Right atrium auricular region (tissue), 2 donors: ENCODE measurements at regions not wholly inside any gene's neighbourhood (a gene's known extent, or its start where the extent isn't known, plus 50 kb on each side); places are given as distances from the start of the nearest gene placed in this dataset.

ENCODE experiments used
- DNase-seq: peaks from one replicate; pipeline ENCODE4 v3.0.0-alpha.2; 2019; ENCODE audit warnings: low spot score
- H3K27ac ChIP-seq, 2 donors: fragments of 200-600 bp; sonication (generic); 1 replicate in 1 of 2; 2 replicates in 1 of 2; pipeline ENCODE4 v1.5.1; 2016 to 2019
- H3K27me3 ChIP-seq, 2 donors: fragments of 200-600 bp; sonication (generic); one replicate each; pipeline versions ENCODE4 v1.5.1 to v1.6.0; 2017 to 2019
- H3K36me3 ChIP-seq: fragments of 200-600 bp; sonication (generic); one replicate; pipeline ENCODE4 v1.5.1; 2016
- H3K4me1 ChIP-seq, 2 donors: fragments of 200-600 bp; sonication (generic); one replicate each; pipeline versions ENCODE4 v1.5.1 to v1.6.0; 2017 to 2019
- H3K4me3 ChIP-seq, 2 donors: fragments of 200-600 bp; sonication (generic); 1 replicate in 1 of 2; 2 replicates in 1 of 2; pipeline ENCODE4 v1.5.1; 2017 to 2019; ENCODE audit warnings: mild to moderate bottlenecking in 1 of 2, moderate library complexity in 1 of 2
- H3K9me3 ChIP-seq, 2 donors: fragments of 200-600 bp; sonication (generic); one replicate each; pipeline ENCODE4 v1.5.1; 2019
- microRNA-seq, 2 donors: library from miRNA; unstranded; fragments of <30 nt; microRNA quantifications; one replicate each; pipeline ENCODE4, GENCODE V29; 2016 to 2017; ENCODE audit warnings: borderline number of aligned reads in 2 of 2, borderline replicate concordance in 1 of 2
- TF ChIP-seq, protein P1 (sequence below), 2 donors: fragments of 200-600 bp; sonication (generic); IDR thresholded peaks; one replicate each; pipeline ENCODE4 v1.5.1; 2019; ENCODE audit warnings: antibody characterized with exemption in 2 of 2

DNA sequence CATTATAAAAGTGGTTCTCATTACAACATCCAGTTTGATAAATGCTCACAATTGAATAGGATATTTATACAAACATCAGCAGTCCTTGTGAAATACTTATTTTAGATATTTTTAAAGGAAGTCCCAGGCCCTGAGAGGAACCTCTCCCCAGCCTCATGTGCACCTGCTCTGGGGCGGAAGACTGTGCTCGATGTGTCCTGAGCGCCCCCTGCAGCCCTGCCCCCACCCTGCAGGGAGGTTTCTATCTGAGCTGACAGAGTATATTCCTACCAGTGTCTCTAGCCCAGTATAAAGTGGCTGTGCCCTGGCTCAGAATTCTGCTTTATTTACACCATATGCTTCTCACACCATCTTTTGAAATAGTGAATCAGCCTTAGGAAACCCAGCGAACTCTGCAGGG is 1349.1 kb downstream of the TMEM121 start:
- no peaks in the 10 kb centered on the region for H3K27me3 ChIP-seq
- DNase-seq, result no peak
- no peak overlapping the region for H3K4me3 ChIP-seq
- H3K9me3 ChIP-seq, result no peaks in the 10 kb centered on the region
- no peaks in the 10 kb centered on the region for H3K36me3 ChIP-seq
- H3K4me1 ChIP-seq, result no peaks in the 10 kb centered on the region
- TF ChIP-seq, protein P1, sequence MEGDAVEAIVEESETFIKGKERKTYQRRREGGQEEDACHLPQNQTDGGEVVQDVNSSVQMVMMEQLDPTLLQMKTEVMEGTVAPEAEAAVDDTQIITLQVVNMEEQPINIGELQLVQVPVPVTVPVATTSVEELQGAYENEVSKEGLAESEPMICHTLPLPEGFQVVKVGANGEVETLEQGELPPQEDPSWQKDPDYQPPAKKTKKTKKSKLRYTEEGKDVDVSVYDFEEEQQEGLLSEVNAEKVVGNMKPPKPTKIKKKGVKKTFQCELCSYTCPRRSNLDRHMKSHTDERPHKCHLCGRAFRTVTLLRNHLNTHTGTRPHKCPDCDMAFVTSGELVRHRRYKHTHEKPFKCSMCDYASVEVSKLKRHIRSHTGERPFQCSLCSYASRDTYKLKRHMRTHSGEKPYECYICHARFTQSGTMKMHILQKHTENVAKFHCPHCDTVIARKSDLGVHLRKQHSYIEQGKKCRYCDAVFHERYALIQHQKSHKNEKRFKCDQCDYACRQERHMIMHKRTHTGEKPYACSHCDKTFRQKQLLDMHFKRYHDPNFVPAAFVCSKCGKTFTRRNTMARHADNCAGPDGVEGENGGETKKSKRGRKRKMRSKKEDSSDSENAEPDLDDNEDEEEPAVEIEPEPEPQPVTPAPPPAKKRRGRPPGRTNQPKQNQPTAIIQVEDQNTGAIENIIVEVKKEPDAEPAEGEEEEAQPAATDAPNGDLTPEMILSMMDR (IDR thresholded peaks at IDR 0.05), result peak in 1 of 2 donors; percentile 42
- H3K27ac ChIP-seq, result no peak overlapping the region

DNA sequence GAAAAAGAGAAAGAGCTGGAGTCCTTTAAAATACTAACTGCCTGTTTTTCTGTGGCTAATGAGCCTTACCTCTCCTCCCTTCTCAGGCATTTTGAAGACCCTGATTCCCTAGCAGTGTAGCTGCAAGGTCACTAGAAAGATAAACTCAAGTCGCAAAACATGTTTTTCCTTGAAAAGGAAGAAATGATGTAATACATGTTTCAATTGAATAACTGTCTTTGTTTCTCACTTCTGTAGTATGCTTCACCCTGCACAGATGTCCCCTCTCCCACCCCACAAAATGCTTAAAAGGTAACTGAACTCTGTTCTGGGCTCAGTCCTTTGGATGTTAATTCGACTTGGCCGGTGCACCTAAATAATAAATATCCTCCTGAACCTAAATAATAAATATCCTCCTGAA is 1350.3 kb downstream of the TMEM121 start:
- no peak for DNase-seq
- H3K36me3 ChIP-seq, result no peaks in the 10 kb centered on the region
- TF ChIP-seq, protein P1 (IDR thresholded peaks at IDR 0.05), result no peak

DNA sequence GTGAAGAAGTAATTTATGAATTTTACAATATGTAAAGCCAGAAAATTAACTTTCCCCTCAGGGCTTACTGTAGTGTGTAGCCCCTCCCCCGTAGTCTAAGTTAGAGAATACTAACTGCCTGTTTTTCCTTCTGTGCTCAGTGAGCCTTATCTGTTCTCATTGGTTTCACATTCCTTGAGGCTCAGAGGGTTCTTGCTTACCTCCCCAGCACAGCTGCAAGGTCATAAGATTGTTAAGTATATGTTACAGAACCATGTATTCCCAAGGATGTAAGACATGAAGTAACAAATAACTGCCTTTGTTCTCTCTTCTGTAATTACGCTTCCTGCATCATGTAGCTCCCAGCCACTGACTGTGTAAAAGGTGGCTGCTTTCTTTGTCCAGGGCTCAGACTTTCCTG is 1351.1 kb downstream of the TMEM121 start:
- DNase-seq, result no peak

More for the DNA sequence above, 1350.3 kb downstream of the TMEM121 start:
- no peak overlapping the region for H3K27ac ChIP-seq
- no peaks in the 10 kb centered on the region for H3K4me1 ChIP-seq
- no peaks in the 10 kb centered on the region for H3K9me3 ChIP-seq
- H3K4me3 ChIP-seq, result no peak overlapping the region
- no peaks in the 10 kb centered on the region for H3K27me3 ChIP-seq

DNA sequence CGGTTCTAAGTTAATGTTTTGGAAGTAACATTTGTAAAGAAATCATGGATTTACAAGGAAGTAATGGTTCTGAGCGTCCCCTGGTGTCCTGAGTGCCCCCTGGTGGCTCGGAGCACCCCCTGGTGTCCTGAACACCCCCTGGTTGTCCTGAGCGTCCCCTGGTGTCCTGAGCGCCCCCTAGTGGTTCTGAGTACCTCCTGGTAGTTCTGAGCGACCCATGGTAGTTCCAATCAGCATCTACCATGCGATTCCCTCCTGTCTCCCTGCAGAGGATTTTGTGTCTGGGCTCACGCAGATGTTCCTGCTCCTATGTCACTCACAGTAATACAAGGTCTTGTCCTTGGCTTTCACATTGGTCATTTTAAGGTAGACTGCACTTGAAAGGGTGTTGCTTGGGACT is 1352.9 kb downstream of the TMEM121 start:
- TF ChIP-seq, protein P1 (IDR thresholded peaks at IDR 0.05), result peak in 1 of 2 donors; percentile 39
- Histone ChIP-seq H3K4me1 (no peaks in the 10 kb centered on the region), H3K27ac (no peak overlapping the region), H3K9me3 (no peaks in the 10 kb centered on the region), H3K27me3 (no peaks in the 10 kb centered on the region), H3K36me3 (no peaks in the 10 kb centered on the region), H3K4me3 (no peak overlapping the region)
- DNase-seq, result no peak

More for the DNA sequence above, 1351.1 kb downstream of the TMEM121 start:
- Histone ChIP-seq H3K9me3 (no peaks in the 10 kb centered on the region), H3K27ac (no peak overlapping the region), H3K4me1 (no peaks in the 10 kb centered on the region), H3K36me3 (no peaks in the 10 kb centered on the region), H3K27me3 (no peaks in the 10 kb centered on the region), H3K4me3 (no peak overlapping the region)
- TF ChIP-seq, protein P1 (IDR thresholded peaks at IDR 0.05), result no peak

DNA sequence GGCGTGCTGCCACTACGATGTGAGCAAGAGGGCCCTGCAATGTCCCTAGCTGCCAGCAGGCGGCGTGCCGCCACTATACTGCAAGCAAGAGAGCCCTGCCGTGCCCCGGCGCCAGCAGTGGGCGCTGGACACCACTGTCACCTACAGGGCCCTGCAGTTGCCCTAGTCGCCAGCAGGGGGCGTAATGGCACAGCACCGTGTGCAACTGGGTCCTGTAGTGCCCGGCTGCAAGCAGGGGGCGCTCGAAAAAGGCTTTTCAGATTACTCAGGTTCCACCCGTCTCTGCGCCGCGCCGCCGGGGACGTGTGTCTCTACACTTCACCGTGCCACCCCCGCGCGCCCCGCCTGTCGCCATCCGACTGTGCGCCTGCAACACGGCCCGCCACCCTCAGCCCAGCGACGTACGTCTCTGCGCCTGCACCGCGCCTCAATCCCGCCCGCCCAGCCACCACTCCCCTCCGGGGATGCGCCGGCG is 1356.9 kb downstream of the TMEM121 start:
- TF ChIP-seq, protein P1 (IDR thresholded peaks at IDR 0.05), result peak in 1 of 2 donors; percentile 52
- Histone ChIP-seq H3K4me1 (no peaks in the 10 kb centered on the region), H3K4me3 (no peak overlapping the region), H3K36me3 (no peaks in the 10 kb centered on the region), H3K9me3 (no peaks in the 10 kb centered on the region), H3K27me3 (no peaks in the 10 kb centered on the region), H3K27ac (no peak overlapping the region)
- no peak for DNase-seq

Small RNA genes lying in the stretch of these regions (microRNA-seq; reads per million reads assigned to microRNA genes)
- gene MIR4507 (0 reads per million in 2 donors), gene MIR4537 (0 reads per million in 2 donors), gene MIR4538 (0 reads per million in 2 donors), gene MIR4539 (0 reads per million in 2 donors), gene MIR5195 (0 reads per million in 2 donors), gene MIR8071-1 (0 reads per million in 2 donors), gene MIR8071-2 (0 reads per million in 2 donors)
